ENCODE measurements at regions not wholly inside any gene's neighbourhood (a gene's known extent, or its start where the extent isn't known, plus 50 kb on each side); places are given as distances from the start of the nearest gene placed in this dataset.

DNA sequence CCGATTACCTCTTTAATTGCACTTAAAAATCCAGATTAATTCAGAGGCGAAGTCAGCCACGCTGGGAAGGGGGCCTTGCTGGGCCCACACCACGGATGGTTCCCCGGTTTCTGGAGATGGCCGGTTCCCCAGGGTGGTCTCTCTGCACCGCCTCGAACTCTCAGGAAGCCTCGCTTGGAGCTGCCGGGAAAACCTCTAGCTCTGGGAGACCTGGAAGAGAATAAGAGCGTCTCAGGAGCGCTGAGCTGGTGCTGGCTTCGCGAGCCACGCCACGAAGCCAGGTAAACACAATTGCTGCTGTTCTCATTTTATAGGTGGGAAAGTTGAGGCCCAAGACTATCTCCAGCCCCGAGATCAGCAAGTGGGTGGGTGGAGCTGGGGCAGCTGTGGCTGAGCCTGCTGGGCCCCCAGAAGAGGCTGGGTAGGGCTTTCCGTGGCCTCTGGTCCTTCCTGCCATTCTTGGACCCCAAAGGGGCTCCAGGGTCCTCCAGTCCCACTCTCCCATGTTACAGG, 110.4 kb downstream of the MICALL2 start:
- H3K9me3 ChIP-seq = no peaks in the 10 kb centered on the region
- no peak overlapping the region for H3K27ac ChIP-seq
- no peak overlapping the region for H3K4me3 ChIP-seq
- TF ChIP-seq, protein P1, sequence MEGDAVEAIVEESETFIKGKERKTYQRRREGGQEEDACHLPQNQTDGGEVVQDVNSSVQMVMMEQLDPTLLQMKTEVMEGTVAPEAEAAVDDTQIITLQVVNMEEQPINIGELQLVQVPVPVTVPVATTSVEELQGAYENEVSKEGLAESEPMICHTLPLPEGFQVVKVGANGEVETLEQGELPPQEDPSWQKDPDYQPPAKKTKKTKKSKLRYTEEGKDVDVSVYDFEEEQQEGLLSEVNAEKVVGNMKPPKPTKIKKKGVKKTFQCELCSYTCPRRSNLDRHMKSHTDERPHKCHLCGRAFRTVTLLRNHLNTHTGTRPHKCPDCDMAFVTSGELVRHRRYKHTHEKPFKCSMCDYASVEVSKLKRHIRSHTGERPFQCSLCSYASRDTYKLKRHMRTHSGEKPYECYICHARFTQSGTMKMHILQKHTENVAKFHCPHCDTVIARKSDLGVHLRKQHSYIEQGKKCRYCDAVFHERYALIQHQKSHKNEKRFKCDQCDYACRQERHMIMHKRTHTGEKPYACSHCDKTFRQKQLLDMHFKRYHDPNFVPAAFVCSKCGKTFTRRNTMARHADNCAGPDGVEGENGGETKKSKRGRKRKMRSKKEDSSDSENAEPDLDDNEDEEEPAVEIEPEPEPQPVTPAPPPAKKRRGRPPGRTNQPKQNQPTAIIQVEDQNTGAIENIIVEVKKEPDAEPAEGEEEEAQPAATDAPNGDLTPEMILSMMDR (IDR thresholded peaks at IDR 0.05) = no peak
- H3K36me3 ChIP-seq = no peaks in the 10 kb centered on the region
- H3K27me3 ChIP-seq = no peaks in the 10 kb centered on the region
- intact Hi-C loops (cut with DNase I) = no loop called here
- H3K4me1 ChIP-seq = no peaks in the 10 kb centered on the region
- no peak for DNase-seq (ENCODE audit: low spot score in 2 of 2)

DNA sequence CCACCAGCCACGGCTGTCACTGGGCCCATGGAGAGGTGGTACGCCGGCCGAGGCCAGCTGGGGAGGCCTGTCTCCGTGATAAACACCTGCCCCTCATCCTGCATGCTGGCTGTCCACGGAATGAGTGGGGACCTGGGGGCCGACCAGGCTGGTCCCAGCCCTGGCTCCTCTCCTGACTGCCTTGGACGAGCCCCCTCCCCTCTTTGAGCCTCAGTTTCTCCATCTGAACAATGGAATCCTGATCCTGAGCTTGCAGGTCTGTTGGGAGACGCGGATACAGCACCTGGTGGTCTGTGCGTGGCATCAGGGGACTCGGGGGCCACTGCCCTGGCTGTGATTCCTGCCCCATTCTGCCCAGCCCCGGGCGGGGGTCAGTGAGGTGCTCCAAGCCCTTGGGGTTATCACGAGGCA, 109.9 kb downstream of the MICALL2 start:
- intact Hi-C loops (cut with DNase I) = no loop called here
- Histone ChIP-seq H3K4me1 (no peaks in the 10 kb centered on the region), H3K27ac (no peak overlapping the region), H3K9me3 (no peaks in the 10 kb centered on the region), H3K4me3 (no peak overlapping the region), H3K36me3 (no peaks in the 10 kb centered on the region), H3K27me3 (no peaks in the 10 kb centered on the region)
- TF ChIP-seq, protein P1 (IDR thresholded peaks at IDR 0.05) = no peak
- DNase-seq (ENCODE audit: low spot score in 2 of 2) = no peak

DNA sequence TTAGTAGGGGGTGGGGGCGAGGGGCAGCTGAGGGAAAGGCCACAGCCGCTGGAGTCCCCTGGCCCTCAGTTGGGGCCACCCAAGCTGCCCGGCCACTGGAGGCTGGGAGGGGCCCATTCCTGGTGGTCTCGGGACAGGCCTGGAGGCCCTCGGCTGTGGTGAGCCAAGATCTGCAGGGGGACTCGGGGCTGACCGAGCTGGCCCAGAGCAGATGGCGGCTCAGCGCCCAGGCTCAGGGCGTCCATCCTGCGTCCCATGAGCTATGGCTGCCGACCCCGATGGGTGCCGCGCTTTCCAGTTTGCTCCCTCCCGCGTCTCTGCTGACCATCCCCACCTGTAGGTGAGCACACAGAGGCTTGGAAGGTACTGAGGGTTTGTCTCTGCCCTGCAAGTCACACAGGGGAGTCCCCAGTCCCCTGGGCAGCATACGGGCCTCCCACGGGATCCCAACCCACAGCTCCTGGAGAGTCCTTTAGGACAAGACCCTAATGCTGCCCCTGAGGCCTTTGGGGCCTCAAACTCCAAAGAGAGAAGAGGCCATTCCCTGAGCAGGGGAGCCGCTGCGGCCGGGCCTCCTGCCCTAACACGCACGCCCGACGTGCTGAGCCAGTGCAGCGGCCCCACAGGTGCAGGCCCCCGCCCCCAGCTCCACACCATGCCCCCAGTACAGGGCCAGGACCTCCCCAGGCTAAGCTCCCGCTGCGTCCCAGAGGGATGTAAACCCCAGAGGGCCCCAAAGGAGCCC, 107.2 kb downstream of the MICALL2 start:
- Histone ChIP-seq H3K27me3 (no peaks in the 10 kb centered on the region), H3K36me3 (no peaks in the 10 kb centered on the region), H3K9me3 (no peaks in the 10 kb centered on the region), H3K27ac (no peak overlapping the region), H3K4me3 (no peak overlapping the region), H3K4me1 (no peaks in the 10 kb centered on the region)
- no peak for DNase-seq (ENCODE audit: low spot score in 2 of 2)
- TF ChIP-seq, protein P1 (IDR thresholded peaks at IDR 0.05) = no peak
- intact Hi-C loops (cut with DNase I) = no loop called here

DNA sequence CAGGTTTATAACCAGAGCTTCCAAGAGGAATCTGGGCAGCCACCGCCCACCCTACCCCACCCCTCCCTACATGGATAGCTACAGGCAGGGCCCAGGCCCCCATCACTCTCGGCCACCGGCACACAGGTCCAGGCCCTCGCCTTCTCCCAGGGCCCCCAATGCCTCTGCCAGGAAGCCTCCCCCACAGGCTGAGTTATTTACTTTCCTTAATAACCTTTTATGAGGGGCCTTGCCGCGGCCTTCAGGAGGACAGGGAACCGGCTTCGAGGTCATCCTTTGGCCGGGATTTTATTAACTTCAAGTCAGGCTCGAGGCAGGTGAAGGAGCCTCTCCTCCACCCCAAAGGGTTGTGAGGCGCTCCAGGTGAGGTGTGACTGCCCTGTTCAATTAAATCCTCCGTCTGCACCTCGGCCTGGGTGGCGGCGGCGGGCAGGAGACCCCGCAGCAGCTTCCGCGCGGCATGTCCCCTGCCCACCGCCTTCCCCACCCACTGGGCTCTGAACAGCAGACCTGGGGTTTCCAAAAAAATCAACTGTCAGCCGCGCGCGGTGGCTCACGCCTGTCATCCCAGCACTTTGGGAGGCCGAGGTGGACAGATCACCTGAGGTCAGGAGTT, 106.5 kb downstream of the MICALL2 start:
- Histone ChIP-seq H3K9me3 (no peaks in the 10 kb centered on the region), H3K36me3 (no peaks in the 10 kb centered on the region), H3K4me1 (no peaks in the 10 kb centered on the region), H3K27me3 (no peaks in the 10 kb centered on the region), H3K4me3 (no peak overlapping the region), H3K27ac (no peak overlapping the region)
- intact Hi-C loops (cut with DNase I) = no loop called here
- no peak for DNase-seq (ENCODE audit: low spot score in 2 of 2)
- TF ChIP-seq, protein P1 (IDR thresholded peaks at IDR 0.05) = no peak

DNA sequence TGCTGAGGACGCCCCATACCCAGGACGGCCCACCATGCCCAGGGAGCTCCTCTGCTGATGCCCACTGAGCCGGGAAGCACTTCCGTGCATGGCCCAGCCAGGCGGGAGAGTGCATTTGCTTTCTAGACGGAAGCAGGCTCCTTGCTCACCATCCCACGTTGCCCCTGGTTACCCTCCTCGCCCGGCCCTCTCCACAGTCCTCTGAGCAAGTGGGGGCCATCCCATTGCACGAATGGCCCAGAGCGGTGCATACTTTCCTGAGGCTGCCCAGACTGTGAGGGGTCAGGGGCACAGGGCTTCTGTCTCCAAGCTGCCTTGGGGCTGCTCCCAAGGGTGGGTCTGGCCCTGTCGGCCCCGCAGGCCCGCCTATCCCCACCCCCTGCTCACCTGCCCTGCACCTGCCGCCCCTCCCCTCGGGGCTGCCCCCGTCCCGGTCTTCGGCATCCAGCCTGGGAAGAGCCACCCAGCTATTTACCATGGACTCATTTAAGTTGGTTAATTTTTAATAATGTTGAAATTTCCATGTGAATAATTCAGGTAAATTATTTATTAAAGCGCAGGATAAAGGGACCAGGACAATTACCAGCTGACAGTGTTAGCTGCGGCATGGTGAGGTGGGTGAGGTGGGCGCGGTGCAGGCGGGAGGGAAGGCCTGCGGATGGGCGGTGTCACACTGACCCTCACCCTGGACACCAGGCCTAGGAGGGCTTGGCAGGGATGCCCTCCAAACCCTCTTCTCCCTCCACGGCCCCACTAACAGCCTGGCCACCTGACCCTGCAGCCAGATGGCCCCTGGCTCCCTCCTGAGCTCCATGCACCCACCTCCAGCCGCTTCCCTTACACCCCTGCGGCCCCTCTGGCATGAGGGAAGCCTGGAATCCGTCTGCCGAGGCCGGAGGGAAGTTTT, 104.4 kb downstream of the MICALL2 start:
- no peaks in the 10 kb centered on the region for H3K36me3 ChIP-seq
- no peak overlapping the region for H3K27ac ChIP-seq
- no peak for DNase-seq (ENCODE audit: low spot score in 2 of 2)
- H3K27me3 ChIP-seq = no peaks in the 10 kb centered on the region
- TF ChIP-seq, protein P1 (IDR thresholded peaks at IDR 0.05) = no peak
- no peaks in the 10 kb centered on the region for H3K9me3 ChIP-seq
- intact Hi-C loops (cut with DNase I) = no loop called here
- H3K4me3 ChIP-seq = no peak overlapping the region
- no peaks in the 10 kb centered on the region for H3K4me1 ChIP-seq

Data from ascending aorta (tissue), 2 donors.